ENCODE measurements at regions not wholly inside any gene's neighbourhood (a gene's known extent, or its start where the extent isn't known, plus 50 kb on each side); places are given as distances from the start of the nearest gene placed in this dataset.
"Not testable (repeated sequence)": the region's sequence is repeated elsewhere in the genome, so short reads cannot be mapped to it uniquely, and the experiment has no call there.

GRCh38 chr1:41981796-41982195, 63.1 kb upstream of the HIVEP3 start:
- Histone ChIP-seq H3K4me3 (no peak overlapping the region), H3K36me3 (no peaks in the 10 kb centered on the region), H3K9me3 (replicated peaks) (0 out of 2 replicates have a peak, but pooled peaks cover under 1% of the 10 kb centered on the region), H3K27ac (no peak overlapping the region), H3K4me1 (no peaks in the 10 kb centered on the region), H3K27me3 (no peaks in the 10 kb centered on the region)
- DNase-seq = no peak

GRCh38 chr1:41980827-41981653, 62.3 kb upstream of the HIVEP3 start:
- Histone ChIP-seq H3K9me3 (replicated peaks) (no peaks in the 10 kb centered on the region), H3K27me3 (no peaks in the 10 kb centered on the region), H3K4me3 (no peak overlapping the region), H3K4me1 (no peaks in the 10 kb centered on the region), H3K27ac (no peak overlapping the region), H3K36me3 (no peaks in the 10 kb centered on the region)
- DNase-seq = no peak

- no peak overlapping the region for H3K4me3 ChIP-seq
- DNase-seq = no peak
- H3K27ac ChIP-seq = no peak overlapping the region
- H3K27me3 ChIP-seq = no peaks in the 10 kb centered on the region
- no peaks in the 10 kb centered on the region for H3K36me3 ChIP-seq
- H3K4me1 ChIP-seq = no peaks in the 10 kb centered on the region
- H3K9me3 ChIP-seq (replicated peaks) = no peaks in the 10 kb centered on the region
Measured at GRCh38 chr1:41978986-41979385, 60.3 kb upstream of the HIVEP3 start.

GRCh38 chr1:41977326-41977725, 58.6 kb upstream of the HIVEP3 start:
- Histone ChIP-seq H3K36me3 (no peaks in the 10 kb centered on the region), H3K4me3 (no peak overlapping the region), H3K27ac (no peak overlapping the region), H3K4me1 (no peaks in the 10 kb centered on the region), H3K27me3 (no peaks in the 10 kb centered on the region), H3K9me3 (replicated peaks) (no peaks in the 10 kb centered on the region)
- DNase-seq = no peak

- Histone ChIP-seq H3K4me3 (no peak overlapping the region), H3K9me3 (replicated peaks) (no peaks in the 10 kb centered on the region), H3K36me3 (no peaks in the 10 kb centered on the region), H3K4me1 (no peaks in the 10 kb centered on the region), H3K27me3 (no peaks in the 10 kb centered on the region), H3K27ac (no peak overlapping the region)
- no peak for DNase-seq
Measured at GRCh38 chr1:41976671-41977070, 57.9 kb upstream of the HIVEP3 start.

GRCh38 chr1:41975850-41976569, 57.3 kb upstream of the HIVEP3 start:
- H3K36me3 ChIP-seq = no peaks in the 10 kb centered on the region
- DNase-seq = no peak
- H3K4me3 ChIP-seq = no peak overlapping the region
- no peaks in the 10 kb centered on the region for H3K4me1 ChIP-seq
- H3K27ac ChIP-seq = no peak overlapping the region
- no peaks in the 10 kb centered on the region for H3K27me3 ChIP-seq
- no peaks in the 10 kb centered on the region for H3K9me3 ChIP-seq (replicated peaks)

GRCh38 chr1:41975121-41975520, 56.4 kb upstream of the HIVEP3 start:
- Histone ChIP-seq H3K9me3 (replicated peaks) (no peaks in the 10 kb centered on the region), H3K4me1 (no peaks in the 10 kb centered on the region), H3K4me3 (no peak overlapping the region), H3K27ac (no peak overlapping the region), H3K36me3 (no peaks in the 10 kb centered on the region), H3K27me3 (no peaks in the 10 kb centered on the region)
- no peak for DNase-seq

GRCh38 chr1:41968557-41968956, 49.8 kb upstream of the HIVEP3 start:
- H3K9me3 ChIP-seq (replicated peaks); H3K27me3 ChIP-seq; DNase-seq; H3K4me3 ChIP-seq; H3K36me3 ChIP-seq; H3K4me1 ChIP-seq; H3K27ac ChIP-seq: not testable (repeated sequence)

All from SJCRH30 (cell line).